SK-N-SH (cell line): ENCODE measurements at regions not wholly inside any gene's neighbourhood (a gene's known extent, or its start where the extent isn't known, plus 50 kb on each side); places are given as distances from the start of the nearest gene placed in this dataset.

ENCODE experiments used
- CTCF ChIA-PET: fragments of 300-600, 350-600 bp; formaldehyde crosslinking; extraction: SDS; loops from one replicate; lab custom pipeline; 2021; lab: Yijun Ruan, JAX
- POLR2A ChIA-PET: fragments of 350-600 bp; sonication (Branson Sonifier 250); formaldehyde crosslinking; extraction: SDS; loops from one replicate; lab custom pipeline; 2020; ENCODE audit warnings: antibody characterized with exemption, inconsistent platforms; lab: Yijun Ruan, JAX
- DNase-seq: peaks from one replicate; pipeline ENCODE4 v3.0.0; 2012
- H2AFZ ChIP-seq: fragments of 200-600 bp; sonication (generic); 2 replicates; pipeline ENCODE4 v1.8.1; 2016; ENCODE audit warnings: antibody characterized with exemption, mild to moderate bottlenecking, low read depth
- H3F3A ChIP-seq: fragments of 200-600 bp; sonication (generic); replicated peaks from 2 replicates; pipeline ENCODE3; 2016; ENCODE audit warnings: antibody characterized with exemption, mild to moderate bottlenecking; ENCODE audit not compliant: insufficient read depth
- H3K27ac ChIP-seq, 2 experiments: fragments of 200-500 bp in 1 of 2; fragments of 200-600 bp in 1 of 2; sonication (Bioruptor generic) in 1 of 2; sonication (generic), shearing (Covaris generic) in 1 of 2; 2 replicates each; pipeline versions ENCODE4 v1.5.1 to v1.6.1; 2014 to 2016; ENCODE audit warnings: low read depth in 2 of 2, inconsistent platforms in 1 of 2, low read length in 1 of 2, mild to moderate bottlenecking in 1 of 2, mixed read lengths in 1 of 2
- H3K27me3 ChIP-seq: fragments of 200-600 bp; sonication (generic), shearing (Covaris generic); 2 replicates; pipeline ENCODE4 v1.6.1; 2016; ENCODE audit warnings: mixed run types; ENCODE audit not compliant: insufficient read depth
- H3K36me3 ChIP-seq, 2 experiments: fragments of 200-500 bp in 1 of 2; fragments of 200-600 bp in 1 of 2; sonication (Bioruptor generic) in 1 of 2; sonication (generic) in 1 of 2; replicated peaks in 1 of 2; 2 replicates each; pipeline versions ENCODE3 to v1.5.1; 2014 to 2016; ENCODE audit warnings: low read length in 1 of 2, mild to moderate bottlenecking in 1 of 2; ENCODE audit not compliant: insufficient read depth in 2 of 2, control insufficient read depth in 1 of 2
- H3K4me1 ChIP-seq, 2 experiments: fragments of 200-500 bp in 1 of 2; fragments of 200-600 bp in 1 of 2; sonication (Bioruptor generic) in 1 of 2; sonication (generic), shearing (Covaris generic) in 1 of 2; 2 replicates each; pipeline versions ENCODE4 v1.5.1 to v1.6.1; 2014 to 2016; ENCODE audit warnings: low read depth in 1 of 2, low read length in 1 of 2, mixed run types in 1 of 2; ENCODE audit not compliant: insufficient read depth in 2 of 2, control insufficient read depth in 1 of 2
- H3K4me2 ChIP-seq: fragments of 200-600 bp; sonication (generic), shearing (Covaris generic); 2 replicates; pipeline ENCODE4 v1.6.1; 2017; ENCODE audit warnings: mixed run types
- H3K4me3 ChIP-seq, 2 experiments: fragments of 200-500 bp in 1 of 2; fragments of 200-600 bp in 1 of 2; sonication (Bioruptor generic) in 1 of 2; sonication (generic), shearing (Covaris generic) in 1 of 2; 2 replicates each; pipeline versions ENCODE4 v1.5.1 to v1.8.1; 2014 to 2016; ENCODE audit warnings: low read depth in 2 of 2, inconsistent platforms in 1 of 2, low read length in 1 of 2, mild to moderate bottlenecking in 1 of 2, mixed read lengths in 1 of 2, moderate library complexity in 1 of 2
- H3K79me2 ChIP-seq: fragments of 200-600 bp; sonication (generic); 2 replicates; pipeline ENCODE4 v1.8.1; 2017; ENCODE audit warnings: mild to moderate bottlenecking; ENCODE audit not compliant: insufficient read depth
- H3K9ac ChIP-seq: fragments of 200-600 bp; sonication (generic); 2 replicates; pipeline ENCODE4 v1.6.1; 2017; ENCODE audit warnings: mixed run types
- H3K9me2 ChIP-seq: fragments of 200-600 bp; sonication (generic); 2 replicates; pipeline ENCODE4 v1.6.1; 2017; ENCODE audit warnings: mixed run types
- H3K9me3 ChIP-seq: fragments of 200-600 bp; sonication (generic); 2 replicates; pipeline ENCODE4 v1.6.1; 2017; ENCODE audit warnings: mixed run types, mild to moderate bottlenecking, moderate library complexity
- H4K20me1 ChIP-seq: fragments of 200-600 bp; sonication (generic); 2 replicates; pipeline ENCODE4 v1.6.1; 2017; ENCODE audit warnings: mild to moderate bottlenecking, mixed run types; ENCODE audit not compliant: insufficient read depth
- ELF1 ChIP-seq: IDR thresholded peaks from 2 replicates; pipeline ENCODE4 v1.4.0; 2012
- FOSL2 ChIP-seq: IDR thresholded peaks from 2 replicates; pipeline ENCODE4 v1.4.0; 2012; ENCODE audit warnings: low read depth, mild to moderate bottlenecking, moderate library complexity, borderline replicate concordance
- GATA2 ChIP-seq: sonication (generic); formaldehyde crosslinking; IDR thresholded peaks from 2 replicates; pipeline ENCODE4 v1.5.0; 2020; ENCODE audit warnings: mild to moderate bottlenecking, missing genetic modification reagents
- MEF2A ChIP-seq: IDR thresholded peaks from 2 replicates; pipeline ENCODE4 v1.4.0; 2012; ENCODE audit warnings: low read depth, borderline replicate concordance
- MXI1 ChIP-seq: IDR thresholded peaks from 2 replicates; pipeline ENCODE4 v1.6.1; 2012; ENCODE audit warnings: mild to moderate bottlenecking, low read depth, low read length, improper control_type of control experiment
- NFIC ChIP-seq: IDR thresholded peaks from 2 replicates; pipeline ENCODE4 v1.4.0; 2012; ENCODE audit warnings: borderline replicate concordance
- NRF1 ChIP-seq: IDR thresholded peaks from 2 replicates; pipeline ENCODE4 v1.6.1; 2012; ENCODE audit warnings: low read depth, mild to moderate bottlenecking, low read length
- RCOR1 ChIP-seq: fragments of 150-350 bp; IDR thresholded peaks from 2 replicates; pipeline ENCODE4 v1.6.1; 2017; ENCODE audit warnings: antibody characterized with exemption, low read length
- TEAD4 ChIP-seq: IDR thresholded peaks from 2 replicates; pipeline ENCODE4 v1.4.0; 2012; ENCODE audit warnings: mild to moderate bottlenecking, borderline replicate concordance; ENCODE audit not compliant: insufficient read depth
- YY1 ChIP-seq: IDR thresholded peaks from 2 replicates; pipeline ENCODE4 v1.4.0; 2012; ENCODE audit warnings: low read depth, mild to moderate bottlenecking
- TF ChIP-seq, protein P1 (sequence below): IDR thresholded peaks from 2 replicates; pipeline ENCODE4 v1.4.0; 2012; ENCODE audit warnings: low read depth, borderline replicate concordance
- TF ChIP-seq, protein P2 (sequence below): fragments of 150-350 bp; IDR thresholded peaks from 2 replicates; pipeline ENCODE4 v1.6.1; 2017; ENCODE audit warnings: antibody characterized with exemption, low read length, low read depth, borderline replicate concordance
- TF ChIP-seq, protein P3 (sequence below): fragments of 200-600 bp; sonication (generic); IDR thresholded peaks from 2 replicates; pipeline ENCODE4 v1.6.1; 2017; ENCODE audit warnings: antibody characterized with exemption, mild to moderate bottlenecking, moderate library complexity
- TF ChIP-seq, protein P4 (sequence below): IDR thresholded peaks from 2 replicates; pipeline ENCODE4 v1.6.1; 2012; ENCODE audit warnings: mild to moderate bottlenecking, low read depth, low read length, moderate library complexity
- TF ChIP-seq, protein P5 (sequence below): IDR thresholded peaks from 2 replicates; pipeline ENCODE4 v1.4.0; 2012; ENCODE audit warnings: low read depth
- TF ChIP-seq, protein P6 (sequence below): IDR thresholded peaks from 2 replicates; pipeline ENCODE4 v1.4.0; 2012; ENCODE audit warnings: low read depth, borderline replicate concordance
- TF ChIP-seq, protein P7 (sequence below): fragments of 150-350 bp; IDR thresholded peaks from 2 replicates; pipeline ENCODE4 v1.6.1; 2016; ENCODE audit warnings: mild to moderate bottlenecking, low read depth, low read length

DNA sequence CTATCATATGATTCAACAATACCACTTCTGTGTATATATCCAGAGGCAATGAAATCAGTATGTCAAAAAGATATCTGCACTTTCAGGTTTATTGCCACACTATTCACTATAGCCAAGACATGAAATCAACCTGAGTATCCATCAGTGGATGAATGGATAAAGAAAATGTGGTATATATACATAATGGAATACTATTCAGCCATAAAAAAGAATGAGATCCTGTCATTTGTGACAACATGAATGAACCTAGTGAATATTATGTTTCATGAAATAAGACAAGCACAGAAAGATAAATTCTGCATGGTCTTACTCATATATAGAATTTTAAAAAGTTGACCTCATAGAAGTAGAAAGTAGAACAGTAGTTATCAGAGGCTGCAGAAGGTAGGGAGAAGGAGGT, 281.1 kb downstream of the BAMBI start:
- H3K9ac ChIP-seq: no peak overlapping the region
- POLR2A ChIA-PET: no interaction called here
- H3K4me1 ChIP-seq: no peaks in the 10 kb centered on the region
- no peaks in the 10 kb centered on the region for H4K20me1 ChIP-seq
- no peak overlapping the region for H2AFZ ChIP-seq
- no peak overlapping the region for H3K4me3 ChIP-seq
- no peak overlapping the region for H3K27ac ChIP-seq
- no peaks in the 10 kb centered on the region for H3K79me2 ChIP-seq
- H3K4me2 ChIP-seq: no peak overlapping the region
- no peaks in the 10 kb centered on the region for H3K27me3 ChIP-seq
- TF ChIP-seq GATA2 (CRISPR knock-in tag): no peak
- TF ChIP-seq, protein P1, sequence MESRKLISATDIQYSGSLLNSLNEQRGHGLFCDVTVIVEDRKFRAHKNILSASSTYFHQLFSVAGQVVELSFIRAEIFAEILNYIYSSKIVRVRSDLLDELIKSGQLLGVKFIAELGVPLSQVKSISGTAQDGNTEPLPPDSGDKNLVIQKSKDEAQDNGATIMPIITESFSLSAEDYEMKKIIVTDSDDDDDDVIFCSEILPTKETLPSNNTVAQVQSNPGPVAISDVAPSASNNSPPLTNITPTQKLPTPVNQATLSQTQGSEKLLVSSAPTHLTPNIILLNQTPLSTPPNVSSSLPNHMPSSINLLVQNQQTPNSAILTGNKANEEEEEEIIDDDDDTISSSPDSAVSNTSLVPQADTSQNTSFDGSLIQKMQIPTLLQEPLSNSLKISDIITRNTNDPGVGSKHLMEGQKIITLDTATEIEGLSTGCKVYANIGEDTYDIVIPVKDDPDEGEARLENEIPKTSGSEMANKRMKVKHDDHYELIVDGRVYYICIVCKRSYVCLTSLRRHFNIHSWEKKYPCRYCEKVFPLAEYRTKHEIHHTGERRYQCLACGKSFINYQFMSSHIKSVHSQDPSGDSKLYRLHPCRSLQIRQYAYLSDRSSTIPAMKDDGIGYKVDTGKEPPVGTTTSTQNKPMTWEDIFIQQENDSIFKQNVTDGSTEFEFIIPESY: no peak
- TF ChIP-seq ELF1: no peak
- TF ChIP-seq, protein P2, sequence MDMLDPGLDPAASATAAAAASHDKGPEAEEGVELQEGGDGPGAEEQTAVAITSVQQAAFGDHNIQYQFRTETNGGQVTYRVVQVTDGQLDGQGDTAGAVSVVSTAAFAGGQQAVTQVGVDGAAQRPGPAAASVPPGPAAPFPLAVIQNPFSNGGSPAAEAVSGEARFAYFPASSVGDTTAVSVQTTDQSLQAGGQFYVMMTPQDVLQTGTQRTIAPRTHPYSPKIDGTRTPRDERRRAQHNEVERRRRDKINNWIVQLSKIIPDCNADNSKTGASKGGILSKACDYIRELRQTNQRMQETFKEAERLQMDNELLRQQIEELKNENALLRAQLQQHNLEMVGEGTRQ: no peak
- no peak for TF ChIP-seq MXI1
- TF ChIP-seq YY1: no peak
- TF ChIP-seq, protein P3, sequence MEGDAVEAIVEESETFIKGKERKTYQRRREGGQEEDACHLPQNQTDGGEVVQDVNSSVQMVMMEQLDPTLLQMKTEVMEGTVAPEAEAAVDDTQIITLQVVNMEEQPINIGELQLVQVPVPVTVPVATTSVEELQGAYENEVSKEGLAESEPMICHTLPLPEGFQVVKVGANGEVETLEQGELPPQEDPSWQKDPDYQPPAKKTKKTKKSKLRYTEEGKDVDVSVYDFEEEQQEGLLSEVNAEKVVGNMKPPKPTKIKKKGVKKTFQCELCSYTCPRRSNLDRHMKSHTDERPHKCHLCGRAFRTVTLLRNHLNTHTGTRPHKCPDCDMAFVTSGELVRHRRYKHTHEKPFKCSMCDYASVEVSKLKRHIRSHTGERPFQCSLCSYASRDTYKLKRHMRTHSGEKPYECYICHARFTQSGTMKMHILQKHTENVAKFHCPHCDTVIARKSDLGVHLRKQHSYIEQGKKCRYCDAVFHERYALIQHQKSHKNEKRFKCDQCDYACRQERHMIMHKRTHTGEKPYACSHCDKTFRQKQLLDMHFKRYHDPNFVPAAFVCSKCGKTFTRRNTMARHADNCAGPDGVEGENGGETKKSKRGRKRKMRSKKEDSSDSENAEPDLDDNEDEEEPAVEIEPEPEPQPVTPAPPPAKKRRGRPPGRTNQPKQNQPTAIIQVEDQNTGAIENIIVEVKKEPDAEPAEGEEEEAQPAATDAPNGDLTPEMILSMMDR: no peak
- TF ChIP-seq NRF1: no peak
- TF ChIP-seq, protein P4, sequence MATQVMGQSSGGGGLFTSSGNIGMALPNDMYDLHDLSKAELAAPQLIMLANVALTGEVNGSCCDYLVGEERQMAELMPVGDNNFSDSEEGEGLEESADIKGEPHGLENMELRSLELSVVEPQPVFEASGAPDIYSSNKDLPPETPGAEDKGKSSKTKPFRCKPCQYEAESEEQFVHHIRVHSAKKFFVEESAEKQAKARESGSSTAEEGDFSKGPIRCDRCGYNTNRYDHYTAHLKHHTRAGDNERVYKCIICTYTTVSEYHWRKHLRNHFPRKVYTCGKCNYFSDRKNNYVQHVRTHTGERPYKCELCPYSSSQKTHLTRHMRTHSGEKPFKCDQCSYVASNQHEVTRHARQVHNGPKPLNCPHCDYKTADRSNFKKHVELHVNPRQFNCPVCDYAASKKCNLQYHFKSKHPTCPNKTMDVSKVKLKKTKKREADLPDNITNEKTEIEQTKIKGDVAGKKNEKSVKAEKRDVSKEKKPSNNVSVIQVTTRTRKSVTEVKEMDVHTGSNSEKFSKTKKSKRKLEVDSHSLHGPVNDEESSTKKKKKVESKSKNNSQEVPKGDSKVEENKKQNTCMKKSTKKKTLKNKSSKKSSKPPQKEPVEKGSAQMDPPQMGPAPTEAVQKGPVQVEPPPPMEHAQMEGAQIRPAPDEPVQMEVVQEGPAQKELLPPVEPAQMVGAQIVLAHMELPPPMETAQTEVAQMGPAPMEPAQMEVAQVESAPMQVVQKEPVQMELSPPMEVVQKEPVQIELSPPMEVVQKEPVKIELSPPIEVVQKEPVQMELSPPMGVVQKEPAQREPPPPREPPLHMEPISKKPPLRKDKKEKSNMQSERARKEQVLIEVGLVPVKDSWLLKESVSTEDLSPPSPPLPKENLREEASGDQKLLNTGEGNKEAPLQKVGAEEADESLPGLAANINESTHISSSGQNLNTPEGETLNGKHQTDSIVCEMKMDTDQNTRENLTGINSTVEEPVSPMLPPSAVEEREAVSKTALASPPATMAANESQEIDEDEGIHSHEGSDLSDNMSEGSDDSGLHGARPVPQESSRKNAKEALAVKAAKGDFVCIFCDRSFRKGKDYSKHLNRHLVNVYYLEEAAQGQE: no peak
- TF ChIP-seq RCOR1: no peak
- no peak for TF ChIP-seq FOSL2
- no peak for TF ChIP-seq NFIC
- TF ChIP-seq MEF2A: no peak
- no peak for TF ChIP-seq TEAD4
- TF ChIP-seq, protein P5, sequence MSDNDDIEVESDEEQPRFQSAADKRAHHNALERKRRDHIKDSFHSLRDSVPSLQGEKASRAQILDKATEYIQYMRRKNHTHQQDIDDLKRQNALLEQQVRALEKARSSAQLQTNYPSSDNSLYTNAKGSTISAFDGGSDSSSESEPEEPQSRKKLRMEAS: no peak
- TF ChIP-seq, protein P6, sequence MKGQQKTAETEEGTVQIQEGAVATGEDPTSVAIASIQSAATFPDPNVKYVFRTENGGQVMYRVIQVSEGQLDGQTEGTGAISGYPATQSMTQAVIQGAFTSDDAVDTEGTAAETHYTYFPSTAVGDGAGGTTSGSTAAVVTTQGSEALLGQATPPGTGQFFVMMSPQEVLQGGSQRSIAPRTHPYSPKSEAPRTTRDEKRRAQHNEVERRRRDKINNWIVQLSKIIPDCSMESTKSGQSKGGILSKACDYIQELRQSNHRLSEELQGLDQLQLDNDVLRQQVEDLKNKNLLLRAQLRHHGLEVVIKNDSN: no peak
- TF ChIP-seq, protein P7, sequence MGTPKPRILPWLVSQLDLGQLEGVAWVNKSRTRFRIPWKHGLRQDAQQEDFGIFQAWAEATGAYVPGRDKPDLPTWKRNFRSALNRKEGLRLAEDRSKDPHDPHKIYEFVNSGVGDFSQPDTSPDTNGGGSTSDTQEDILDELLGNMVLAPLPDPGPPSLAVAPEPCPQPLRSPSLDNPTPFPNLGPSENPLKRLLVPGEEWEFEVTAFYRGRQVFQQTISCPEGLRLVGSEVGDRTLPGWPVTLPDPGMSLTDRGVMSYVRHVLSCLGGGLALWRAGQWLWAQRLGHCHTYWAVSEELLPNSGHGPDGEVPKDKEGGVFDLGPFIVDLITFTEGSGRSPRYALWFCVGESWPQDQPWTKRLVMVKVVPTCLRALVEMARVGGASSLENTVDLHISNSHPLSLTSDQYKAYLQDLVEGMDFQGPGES: no peak
- no peaks in the 10 kb centered on the region for H3K9me3 ChIP-seq
- CTCF ChIA-PET: no interaction called here
- no peaks in the 10 kb centered on the region for H3K36me3 ChIP-seq
- H3K9me2 ChIP-seq: no peaks in the 10 kb centered on the region
- H3F3A ChIP-seq: no peaks in the 10 kb centered on the region
- DNase-seq: no peak
